ENCODE measurements at regions not wholly inside any gene's neighbourhood (a gene's known extent, or its start where the extent isn't known, plus 50 kb on each side); places are given as distances from the start of the nearest gene placed in this dataset.

DNA sequence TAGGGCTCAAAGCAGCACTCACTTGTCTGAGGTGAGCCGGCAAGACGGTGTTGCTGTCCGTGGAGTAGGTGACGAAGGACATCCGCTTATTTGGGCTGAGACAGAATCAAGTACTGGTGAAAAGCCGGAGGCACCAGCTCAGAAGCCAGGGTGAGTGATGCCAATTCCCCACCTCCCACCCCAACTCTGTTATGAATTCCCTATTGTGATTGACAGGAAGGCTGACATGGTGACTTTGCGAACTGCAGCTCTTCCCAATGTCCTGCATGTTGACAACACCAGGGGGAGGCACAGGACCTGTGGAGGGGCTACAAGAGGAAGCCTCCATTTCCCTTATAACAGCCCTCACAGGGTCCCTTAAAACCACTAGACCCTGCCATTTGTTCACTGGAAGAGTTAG is 52.3 kb upstream of the MSMB start:
- TF ChIP-seq REST (IDR thresholded peaks at IDR 0.05): no peak
- no peak for TF ChIP-seq KDM1A (IDR thresholded peaks at IDR 0.05; ENCODE audit: low read depth)
- TF ChIP-seq, protein P1, sequence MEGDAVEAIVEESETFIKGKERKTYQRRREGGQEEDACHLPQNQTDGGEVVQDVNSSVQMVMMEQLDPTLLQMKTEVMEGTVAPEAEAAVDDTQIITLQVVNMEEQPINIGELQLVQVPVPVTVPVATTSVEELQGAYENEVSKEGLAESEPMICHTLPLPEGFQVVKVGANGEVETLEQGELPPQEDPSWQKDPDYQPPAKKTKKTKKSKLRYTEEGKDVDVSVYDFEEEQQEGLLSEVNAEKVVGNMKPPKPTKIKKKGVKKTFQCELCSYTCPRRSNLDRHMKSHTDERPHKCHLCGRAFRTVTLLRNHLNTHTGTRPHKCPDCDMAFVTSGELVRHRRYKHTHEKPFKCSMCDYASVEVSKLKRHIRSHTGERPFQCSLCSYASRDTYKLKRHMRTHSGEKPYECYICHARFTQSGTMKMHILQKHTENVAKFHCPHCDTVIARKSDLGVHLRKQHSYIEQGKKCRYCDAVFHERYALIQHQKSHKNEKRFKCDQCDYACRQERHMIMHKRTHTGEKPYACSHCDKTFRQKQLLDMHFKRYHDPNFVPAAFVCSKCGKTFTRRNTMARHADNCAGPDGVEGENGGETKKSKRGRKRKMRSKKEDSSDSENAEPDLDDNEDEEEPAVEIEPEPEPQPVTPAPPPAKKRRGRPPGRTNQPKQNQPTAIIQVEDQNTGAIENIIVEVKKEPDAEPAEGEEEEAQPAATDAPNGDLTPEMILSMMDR (IDR thresholded peaks at IDR 0.05): no peak
- TF ChIP-seq MYC (IDR thresholded peaks at IDR 0.05; ENCODE audit: borderline replicate concordance, low read length): no peak
- 0 out of 5 replicates have a peak, but pooled peaks of 1 of the 2 experiments have one; percentile 7 for TF ChIP-seq RAD21 (conservative IDR thresholded peaks at IDR 0.05 in 1 of 2, IDR thresholded peaks at IDR 0.05 in 1 of 2)
- no peak for TF ChIP-seq RCOR1 (IDR thresholded peaks at IDR 0.05; ENCODE audit: low read depth, low read length)
- no peak for TF ChIP-seq MAFK (IDR thresholded peaks at IDR 0.05; ENCODE audit: partially characterized antibody)
- no peak for TF ChIP-seq POLR2A (IDR thresholded peaks at IDR 0.05; ENCODE audit: low read length)
- no peak for TF ChIP-seq JUNB (IDR thresholded peaks at IDR 0.05)
